ENCODE measurements at regions not wholly inside any gene's neighbourhood (a gene's known extent, or its start where the extent isn't known, plus 50 kb on each side); places are given as distances from the start of the nearest gene placed in this dataset.
"Not testable (repeated sequence)": the region's sequence is repeated elsewhere in the genome, so short reads cannot be mapped to it uniquely, and the experiment has no call there.

DNA sequence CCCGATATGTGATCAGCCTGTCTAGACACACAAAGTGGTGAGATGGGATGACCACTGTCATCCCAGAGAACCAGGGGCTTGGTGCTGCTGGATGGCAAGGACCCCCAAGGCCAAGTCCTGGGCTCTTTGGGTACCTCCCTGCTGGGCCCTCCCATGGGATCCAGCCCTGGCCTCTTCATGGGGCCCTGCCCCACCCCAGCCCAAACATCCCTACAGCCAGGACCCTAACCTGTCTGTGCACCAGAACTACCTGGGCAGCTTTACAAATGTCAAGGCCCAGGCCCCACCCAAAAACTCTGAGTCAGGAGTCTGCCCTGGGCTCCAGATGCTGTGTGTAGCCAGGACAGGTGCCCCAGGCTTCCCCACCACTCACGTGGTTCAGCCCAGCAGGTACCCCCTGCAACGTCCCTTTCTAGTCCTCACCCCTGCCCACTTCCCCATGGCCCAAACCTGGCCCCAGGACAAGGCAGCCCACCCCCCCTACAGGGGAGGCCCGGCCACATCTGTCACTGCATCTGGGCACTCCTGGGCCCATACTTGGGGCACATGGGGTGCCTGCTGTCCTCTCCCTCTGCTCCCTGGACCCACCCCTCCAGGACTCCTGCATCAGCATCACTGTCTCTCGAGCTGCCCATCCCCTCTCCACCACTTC, 233.5 kb downstream of the TUBA3C start:
- intact Hi-C loops (cut with micrococcal nuclease), result no loop called here
- DNase-seq (ENCODE audit: low spot score), result no peak
- Mint-ChIP-seq H3K4me3 (no peak overlapping the region), H3K9me3 (no peaks in the 10 kb centered on the region), H3K27ac (no peak overlapping the region), H3K36me3 (ENCODE audit: low read depth) (no peaks in the 10 kb centered on the region), H3K4me1 (ENCODE audit: low read depth) (no peaks in the 10 kb centered on the region), H3K27me3 (ENCODE audit: insufficient read depth) (no peaks in the 10 kb centered on the region)

DNA sequence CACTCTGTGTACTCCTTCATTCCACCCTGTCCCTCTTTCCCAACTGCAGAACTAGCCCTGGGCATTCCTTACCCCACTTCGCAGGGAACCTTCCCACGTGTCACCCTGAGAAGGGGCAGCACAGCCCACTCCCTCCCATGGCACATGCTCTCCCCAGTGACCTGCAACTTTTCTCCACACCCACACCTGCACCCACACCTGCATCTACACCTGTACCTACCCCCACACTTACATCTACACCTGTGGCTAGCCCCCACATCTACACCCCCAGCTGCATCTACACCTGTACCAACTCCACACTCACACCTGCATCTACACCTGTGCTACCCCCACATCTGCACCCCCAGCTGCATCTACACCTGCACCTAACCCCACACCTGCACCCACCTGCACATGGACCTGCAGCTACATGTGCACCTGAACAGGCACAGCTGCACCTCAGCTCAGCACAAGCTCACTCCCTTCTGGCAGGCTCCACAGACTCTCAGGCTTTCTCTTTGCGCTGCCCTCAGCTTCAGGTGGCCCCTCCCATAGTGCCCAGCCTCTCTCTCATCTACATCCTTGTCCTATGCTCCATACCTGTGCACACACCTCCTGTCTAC, 234.1 kb downstream of the TUBA3C start:
- H3K9me3 Mint-ChIP-seq, result no peaks in the 10 kb centered on the region
- DNase-seq (ENCODE audit: low spot score), result no peak
- intact Hi-C loops (cut with micrococcal nuclease), result no loop called here
- H3K36me3 Mint-ChIP-seq (ENCODE audit: low read depth), result no peaks in the 10 kb centered on the region
- no peak overlapping the region for H3K27ac Mint-ChIP-seq
- H3K27me3 Mint-ChIP-seq (ENCODE audit: insufficient read depth), result no peaks in the 10 kb centered on the region
- no peaks in the 10 kb centered on the region for H3K4me1 Mint-ChIP-seq (ENCODE audit: low read depth)
- no peak overlapping the region for H3K4me3 Mint-ChIP-seq

DNA sequence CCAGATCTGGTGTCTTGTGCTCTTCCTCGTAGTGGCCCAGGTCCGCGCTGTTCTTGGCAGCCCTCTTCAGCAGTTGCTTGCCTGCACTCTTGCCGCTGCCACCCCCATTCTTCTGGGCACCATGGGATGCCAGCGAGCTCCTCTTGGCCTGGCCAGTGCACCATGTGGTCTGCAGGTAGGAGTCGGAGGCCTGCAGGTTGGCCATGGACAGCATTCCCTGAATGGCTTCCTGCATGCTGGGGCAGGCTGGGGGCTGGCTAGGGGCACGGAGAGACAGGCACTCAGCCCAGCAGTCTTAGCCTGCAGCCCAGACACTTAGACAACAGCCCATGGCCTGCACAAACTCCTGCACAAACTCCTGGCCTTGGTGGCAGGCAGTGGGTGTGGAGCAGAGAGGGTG, 234.9 kb downstream of the TUBA3C start:
- Mint-ChIP-seq H3K4me3 (no peak overlapping the region), H3K4me1 (ENCODE audit: low read depth) (no peaks in the 10 kb centered on the region), H3K27ac (no peak overlapping the region), H3K9me3 (no peaks in the 10 kb centered on the region), H3K27me3 (ENCODE audit: insufficient read depth) (no peaks in the 10 kb centered on the region), H3K36me3 (ENCODE audit: low read depth) (no peaks in the 10 kb centered on the region)
- DNase-seq (ENCODE audit: low spot score), result no peak
- intact Hi-C loops (cut with micrococcal nuclease), result no loop called here

DNA sequence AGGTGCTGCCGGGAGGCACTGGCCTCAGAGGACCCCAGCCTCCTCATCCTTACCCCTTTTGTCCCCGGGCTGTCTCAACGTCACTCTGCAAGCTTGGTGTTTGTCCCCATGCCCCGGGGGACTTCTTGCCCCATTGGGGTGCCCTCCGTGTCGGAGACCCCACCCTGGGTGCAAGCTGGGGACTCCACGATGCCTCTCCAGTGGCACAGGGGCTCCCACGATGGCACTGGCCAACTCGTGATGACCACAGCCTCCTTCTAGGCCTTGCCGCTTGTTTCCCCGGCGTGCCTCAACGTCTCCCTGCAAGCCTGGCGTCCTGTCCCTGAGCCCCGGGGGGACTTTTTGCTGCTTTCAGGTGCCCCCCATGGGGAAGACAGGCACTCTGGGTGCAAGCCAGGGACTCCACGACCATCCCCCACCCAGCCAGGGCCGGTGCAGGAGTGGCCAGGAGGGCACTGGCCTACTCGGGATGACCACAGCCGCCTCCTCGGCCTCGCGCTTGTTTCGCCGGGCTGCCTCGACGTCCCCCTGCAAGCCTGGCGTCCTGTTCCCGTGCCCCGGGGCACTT, 237.0 kb downstream of the TUBA3C start:
- no peaks in the 10 kb centered on the region for H3K9me3 Mint-ChIP-seq
- no peaks in the 10 kb centered on the region for H3K27me3 Mint-ChIP-seq (ENCODE audit: insufficient read depth)
- no peak overlapping the region for H3K27ac Mint-ChIP-seq
- no peaks in the 10 kb centered on the region for H3K36me3 Mint-ChIP-seq (ENCODE audit: low read depth)
- H3K4me3 Mint-ChIP-seq, result no peak overlapping the region
- no peaks in the 10 kb centered on the region for H3K4me1 Mint-ChIP-seq (ENCODE audit: low read depth)
- no peak for DNase-seq (ENCODE audit: low spot score)
- intact Hi-C loops (cut with micrococcal nuclease), result no loop called here

DNA sequence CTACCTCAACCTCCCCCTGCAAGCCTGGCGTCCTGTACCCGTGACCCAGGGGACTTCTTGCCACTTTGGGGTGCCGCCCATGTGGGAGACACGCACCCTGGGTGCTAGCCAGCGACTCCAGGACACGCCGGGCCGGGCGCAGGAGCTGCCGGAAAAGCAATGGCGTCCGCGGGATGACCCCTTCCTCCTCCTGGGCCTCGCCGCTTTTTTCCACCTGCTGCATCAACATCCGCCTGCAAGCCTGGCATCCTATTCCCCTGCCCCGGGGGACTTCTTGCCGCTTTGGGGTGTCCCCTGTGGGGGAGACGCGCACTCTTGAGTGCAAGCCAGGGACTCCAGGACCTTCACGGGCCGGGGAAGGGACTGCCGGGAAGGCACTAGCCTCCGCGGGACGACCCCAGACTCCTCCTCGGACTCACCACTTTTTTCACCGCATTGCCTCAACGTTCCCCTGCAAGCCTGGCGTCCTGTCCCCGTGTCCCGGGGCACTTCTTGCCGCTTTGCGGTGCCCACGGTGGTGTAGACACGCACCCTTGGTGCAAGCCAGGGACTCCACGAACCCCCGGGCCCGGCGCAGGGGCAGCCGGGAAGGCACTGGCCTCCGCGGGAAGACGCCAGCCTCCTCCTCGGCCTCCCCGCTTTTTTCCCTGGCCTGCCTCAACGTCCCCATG, 237.8 kb downstream of the TUBA3C start:
- no peaks in the 10 kb centered on the region for H3K36me3 Mint-ChIP-seq (ENCODE audit: low read depth)
- no peak for DNase-seq (ENCODE audit: low spot score)
- intact Hi-C loops (cut with micrococcal nuclease), result no loop called here
- H3K27me3 Mint-ChIP-seq (ENCODE audit: insufficient read depth), result no peaks in the 10 kb centered on the region
- H3K4me1 Mint-ChIP-seq (ENCODE audit: low read depth), result no peaks in the 10 kb centered on the region
- no peaks in the 10 kb centered on the region for H3K9me3 Mint-ChIP-seq
- H3K27ac Mint-ChIP-seq, result no peak overlapping the region
- no peak overlapping the region for H3K4me3 Mint-ChIP-seq

DNA sequence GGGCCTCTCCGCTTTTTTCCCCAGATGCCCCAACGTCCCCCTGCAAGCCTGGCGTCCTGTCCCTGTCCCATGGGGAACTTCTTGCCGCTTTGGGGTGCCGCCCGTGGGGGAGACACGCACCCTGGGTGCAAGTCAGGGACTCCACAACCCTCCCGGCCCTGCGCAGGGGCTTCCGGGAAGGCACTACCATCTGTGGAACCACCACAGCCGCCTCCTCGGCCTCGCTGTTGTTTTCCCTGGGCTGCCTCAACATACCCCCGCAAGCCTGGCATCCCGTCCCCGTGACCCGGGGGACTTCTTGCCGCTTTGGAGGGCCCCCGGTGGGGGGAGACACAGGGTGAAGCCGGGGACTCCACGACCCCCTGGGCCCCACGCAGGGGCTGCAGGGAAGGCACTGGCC, 238.4 kb downstream of the TUBA3C start:
- H3K27me3 Mint-ChIP-seq (ENCODE audit: insufficient read depth), result no peaks in the 10 kb centered on the region
- no peak overlapping the region for H3K27ac Mint-ChIP-seq
- no peak overlapping the region for H3K4me3 Mint-ChIP-seq
- DNase-seq (ENCODE audit: low spot score), result no peak
- H3K4me1 Mint-ChIP-seq (ENCODE audit: low read depth), result no peaks in the 10 kb centered on the region
- intact Hi-C loops (cut with micrococcal nuclease), result no loop called here
- no peaks in the 10 kb centered on the region for H3K9me3 Mint-ChIP-seq
- H3K36me3 Mint-ChIP-seq (ENCODE audit: low read depth), result no peaks in the 10 kb centered on the region

DNA sequence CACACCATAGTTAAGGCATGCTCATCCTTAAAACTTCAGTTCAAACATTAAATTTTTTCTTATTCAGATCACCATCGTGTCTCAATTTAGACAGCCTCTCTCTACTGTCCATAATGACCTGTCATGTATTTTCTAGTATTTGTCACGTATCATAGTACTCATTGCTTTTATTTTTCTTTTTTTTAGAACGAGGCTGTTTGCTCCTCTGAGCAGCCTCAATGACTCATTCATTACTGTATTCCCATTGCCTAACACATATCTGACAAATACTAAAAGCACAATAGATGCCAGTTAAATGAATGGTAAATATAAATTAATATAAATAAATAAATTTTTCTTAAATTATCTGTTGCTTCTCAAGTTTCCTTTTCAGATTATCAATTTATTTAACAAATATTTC, 245.5 kb downstream of the TUBA3C start:
- intact Hi-C loops (cut with micrococcal nuclease), result no loop called here
- no peaks in the 10 kb centered on the region for H3K36me3 Mint-ChIP-seq (ENCODE audit: low read depth)
- no peak overlapping the region for H3K4me3 Mint-ChIP-seq
- no peak for DNase-seq (ENCODE audit: low spot score)
- no peak overlapping the region for H3K27ac Mint-ChIP-seq
- no peaks in the 10 kb centered on the region for H3K9me3 Mint-ChIP-seq
- no peaks in the 10 kb centered on the region for H3K4me1 Mint-ChIP-seq (ENCODE audit: low read depth)
- H3K27me3 Mint-ChIP-seq (ENCODE audit: insufficient read depth), result no peaks in the 10 kb centered on the region

DNA sequence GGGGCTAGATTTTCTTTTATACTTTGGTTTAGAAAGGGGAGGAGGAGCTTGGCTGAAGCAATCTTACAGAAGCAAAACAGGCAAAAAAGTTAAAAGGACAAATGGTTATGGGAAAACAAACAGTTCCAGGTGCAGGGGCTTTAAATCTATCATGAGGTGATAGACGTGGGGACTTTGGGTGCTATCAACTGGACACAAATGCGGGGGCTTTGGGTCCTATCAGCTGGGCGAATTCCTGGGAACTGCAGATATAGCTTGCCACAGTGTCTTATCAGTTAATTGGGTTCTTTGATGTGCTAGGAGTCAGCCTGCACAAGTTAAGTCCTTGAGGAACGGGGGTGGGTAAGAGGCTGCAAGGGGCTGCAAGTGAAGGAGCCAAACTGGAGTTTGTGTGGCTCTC, 260.6 kb downstream of the TUBA3C start:
- DNase-seq (ENCODE audit: low spot score), result no peak
- no peak overlapping the region for H3K27ac Mint-ChIP-seq

DNA sequence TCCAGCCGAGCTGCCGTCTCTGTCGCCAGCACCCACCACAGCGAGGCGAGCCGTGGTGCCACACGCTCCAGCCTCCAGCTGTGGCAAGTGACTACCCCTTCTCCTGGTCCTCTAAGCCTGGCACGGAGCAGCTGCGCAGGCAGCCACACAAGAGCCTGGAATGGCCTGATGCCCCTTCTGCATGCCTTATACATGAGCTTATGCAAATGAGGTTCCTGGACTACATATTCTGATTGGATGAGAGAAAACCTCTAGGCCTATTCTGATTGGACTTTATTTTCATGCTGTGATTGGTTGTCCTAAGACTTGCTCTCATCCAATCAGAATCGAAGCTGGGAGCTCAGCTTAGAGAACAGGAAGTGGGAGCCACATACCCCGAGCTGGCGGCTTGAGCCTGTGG, 276.5 kb downstream of the TUBA3C start:
- not testable (repeated sequence) for H3K27me3 Mint-ChIP-seq (ENCODE audit: insufficient read depth); H3K4me1 Mint-ChIP-seq (ENCODE audit: low read depth)

More for the DNA sequence above, 260.6 kb downstream of the TUBA3C start:
- intact Hi-C loops (cut with micrococcal nuclease), result no loop called here
- Mint-ChIP-seq H3K4me3 (no peak overlapping the region), H3K9me3 (no peaks in the 10 kb centered on the region), H3K27me3 (ENCODE audit: insufficient read depth) (no peaks in the 10 kb centered on the region), H3K4me1 (ENCODE audit: low read depth) (no peaks in the 10 kb centered on the region), H3K36me3 (ENCODE audit: low read depth) (no peaks in the 10 kb centered on the region)

DNA sequence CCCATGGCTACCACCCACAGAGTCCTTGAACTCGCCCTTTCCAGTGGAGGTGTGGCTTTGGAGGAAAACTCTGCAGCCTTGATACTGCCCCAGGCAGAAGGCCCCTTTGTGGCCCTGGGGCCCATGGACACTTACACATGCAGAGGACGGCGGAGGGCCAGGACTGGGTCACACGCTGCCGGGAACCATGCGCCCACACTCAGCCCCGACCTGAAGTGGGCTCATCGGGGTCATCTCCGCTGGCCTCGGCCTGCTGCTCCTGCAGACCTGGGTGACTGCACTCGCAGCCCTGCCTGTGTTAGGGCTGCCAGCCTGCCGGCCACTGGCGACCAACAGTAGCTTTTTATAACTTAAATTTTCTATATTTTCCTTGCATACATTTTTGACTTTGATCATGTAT, 286.2 kb downstream of the TUBA3C start:
- intact Hi-C loops (cut with micrococcal nuclease); H3K27me3 Mint-ChIP-seq (ENCODE audit: insufficient read depth): not testable (repeated sequence)

More for the DNA sequence above, 276.5 kb downstream of the TUBA3C start:
- DNase-seq (ENCODE audit: low spot score); H3K36me3 Mint-ChIP-seq (ENCODE audit: low read depth); H3K27ac Mint-ChIP-seq; intact Hi-C loops (cut with micrococcal nuclease); H3K4me3 Mint-ChIP-seq: not testable (repeated sequence)
- H3K9me3 Mint-ChIP-seq, result peaks cover 36% of the 10 kb centered on the region

DNA sequence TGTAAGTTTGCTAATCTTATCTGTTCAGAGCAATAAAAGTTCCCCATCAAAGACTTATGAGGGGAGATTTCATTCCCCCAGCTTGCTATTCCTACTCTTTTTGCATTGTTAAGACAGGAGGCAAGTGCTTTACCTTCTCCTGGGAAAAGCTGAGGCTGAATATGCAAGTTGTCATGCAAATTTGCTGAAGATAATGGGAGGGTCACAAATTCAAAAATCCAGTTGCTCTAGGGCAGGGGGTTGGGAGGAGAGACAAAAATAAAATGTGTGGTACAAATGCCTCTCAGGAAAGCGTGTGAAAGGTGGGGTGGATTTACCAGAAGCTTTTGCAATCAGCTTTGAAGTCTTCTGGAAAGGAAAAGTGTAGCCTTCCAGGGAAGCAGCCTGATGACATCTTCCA, 290.4 kb downstream of the TUBA3C start:
- H3K27ac Mint-ChIP-seq; intact Hi-C loops (cut with micrococcal nuclease); DNase-seq (ENCODE audit: low spot score); H3K4me3 Mint-ChIP-seq; H3K9me3 Mint-ChIP-seq; H3K36me3 Mint-ChIP-seq (ENCODE audit: low read depth); H3K27me3 Mint-ChIP-seq (ENCODE audit: insufficient read depth); H3K4me1 Mint-ChIP-seq (ENCODE audit: low read depth): not testable (repeated sequence)

More for the DNA sequence above, 286.2 kb downstream of the TUBA3C start:
- DNase-seq (ENCODE audit: low spot score); H3K27ac Mint-ChIP-seq; H3K4me3 Mint-ChIP-seq; H3K4me1 Mint-ChIP-seq (ENCODE audit: low read depth); H3K36me3 Mint-ChIP-seq (ENCODE audit: low read depth): not testable (repeated sequence)
- H3K9me3 Mint-ChIP-seq, result peaks cover 13% of the 10 kb centered on the region

DNA sequence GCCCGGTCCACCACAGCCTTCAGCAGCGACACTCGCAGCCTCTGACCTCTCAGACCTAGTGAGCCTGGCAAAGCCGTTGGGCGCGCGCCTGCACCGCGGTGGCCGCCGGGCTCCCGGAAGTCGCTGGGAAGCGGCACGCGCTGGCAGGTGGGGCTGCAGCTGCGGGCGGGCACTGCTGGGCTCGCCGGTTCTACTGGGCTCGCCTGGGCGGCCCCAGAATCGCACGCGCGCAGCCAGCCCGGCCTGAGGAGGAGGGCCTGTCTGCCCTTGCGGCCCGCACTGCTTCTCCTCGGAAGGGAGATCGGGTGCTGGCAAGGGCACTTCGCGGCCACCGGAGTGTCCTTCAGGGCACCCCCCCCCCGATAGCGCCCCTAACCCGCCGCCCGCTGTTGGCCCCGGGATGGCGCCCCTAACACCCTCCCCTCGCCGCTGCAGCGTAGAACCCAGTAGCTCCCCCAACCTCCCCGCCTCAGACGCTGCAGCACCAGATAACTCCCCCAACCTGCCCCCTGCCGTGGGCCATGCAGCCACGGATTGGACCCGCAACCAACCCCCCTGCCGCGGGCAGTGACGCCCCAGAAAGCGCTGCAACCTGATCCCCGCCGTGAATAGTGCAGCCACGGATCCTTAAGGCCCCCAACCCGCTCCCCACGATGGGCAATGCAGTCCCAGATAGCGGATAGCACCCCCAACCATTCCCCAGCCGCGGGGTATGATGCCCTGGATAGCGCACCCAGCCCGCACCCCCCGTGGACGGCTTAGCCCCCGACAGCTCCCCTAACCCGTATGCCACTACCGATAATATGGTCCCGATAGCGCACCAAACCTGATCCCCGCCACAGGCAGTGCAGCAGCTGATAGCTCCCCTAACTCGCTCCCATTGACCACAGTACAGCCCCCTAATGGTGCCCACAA, 306.5 kb downstream of the TUBA3C start:
- H3K27ac Mint-ChIP-seq; H3K36me3 Mint-ChIP-seq (ENCODE audit: low read depth); H3K4me3 Mint-ChIP-seq; DNase-seq (ENCODE audit: low spot score); intact Hi-C loops (cut with micrococcal nuclease); H3K27me3 Mint-ChIP-seq (ENCODE audit: insufficient read depth); H3K4me1 Mint-ChIP-seq (ENCODE audit: low read depth): not testable (repeated sequence)
- peaks cover 17% of the 10 kb centered on the region for H3K9me3 Mint-ChIP-seq

Measured in activated T-helper 1 cell treated with anti-CD3 and anti-CD28 coated beads, Interleukin-12 subunit alpha, Interleukin-12 subunit beta, Interleukin-2, Interleukin-4 antibody, amounts not matched to agents 30 ng/mL and 10 ng/mL and 1 ng/mL, durations not matched to agents 14 hours and 24 hours and 36 hours (primary cell).